ENCODE measurements at regions not wholly inside any gene's neighbourhood (a gene's known extent, or its start where the extent isn't known, plus 50 kb on each side); places are given as distances from the start of the nearest gene placed in this dataset.

DNA sequence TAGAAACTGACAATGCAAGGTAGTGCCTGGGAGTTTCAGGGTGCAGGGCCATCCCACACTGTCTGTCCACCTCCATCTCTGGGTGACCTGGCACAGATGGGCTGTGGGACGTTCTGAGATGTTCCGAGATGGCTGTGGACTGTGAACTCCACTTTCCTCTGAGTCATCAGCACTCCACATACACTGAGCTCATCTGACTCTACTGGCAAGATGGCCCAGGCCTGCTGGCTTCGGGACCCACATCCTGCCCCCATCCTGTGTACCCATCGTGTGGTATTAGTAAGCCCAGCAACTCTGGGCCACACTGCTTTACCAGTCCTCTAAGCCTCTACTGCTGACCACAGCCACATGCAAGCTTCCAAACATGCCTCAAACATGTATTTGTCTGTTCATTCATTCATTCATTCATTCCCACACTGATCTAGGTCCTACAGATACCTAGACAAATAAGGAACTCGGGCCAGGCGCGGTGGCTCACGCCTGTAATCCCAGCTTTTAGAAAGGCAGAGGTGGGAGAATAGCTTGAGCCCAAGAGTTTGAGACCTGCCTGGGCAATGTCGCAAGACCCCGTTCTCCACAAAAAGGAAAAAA, 124.8 kb upstream of the CXCR4 start:
- no peak for DNase-seq (ENCODE audit: low read depth)

DNA sequence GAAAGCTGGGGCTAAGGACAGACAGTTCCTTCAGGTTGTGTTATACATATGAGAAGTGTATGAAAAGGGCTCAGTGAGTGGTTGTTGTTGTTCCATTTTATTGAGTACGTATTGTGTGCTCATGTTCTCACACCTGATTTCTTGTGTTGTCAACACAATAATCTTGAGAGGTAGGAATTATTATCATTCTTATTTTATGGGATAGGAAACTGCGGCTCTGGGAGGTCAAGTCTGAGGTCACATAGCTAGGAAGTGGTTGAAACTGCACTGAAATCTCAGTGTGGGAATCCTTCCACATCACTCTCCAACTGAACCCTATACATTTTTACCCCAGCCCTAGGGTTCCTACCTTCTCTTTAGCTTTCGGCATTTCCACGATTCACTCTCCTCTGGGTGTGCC, 124.2 kb upstream of the CXCR4 start:
- no peak for DNase-seq (ENCODE audit: low read depth)

DNA sequence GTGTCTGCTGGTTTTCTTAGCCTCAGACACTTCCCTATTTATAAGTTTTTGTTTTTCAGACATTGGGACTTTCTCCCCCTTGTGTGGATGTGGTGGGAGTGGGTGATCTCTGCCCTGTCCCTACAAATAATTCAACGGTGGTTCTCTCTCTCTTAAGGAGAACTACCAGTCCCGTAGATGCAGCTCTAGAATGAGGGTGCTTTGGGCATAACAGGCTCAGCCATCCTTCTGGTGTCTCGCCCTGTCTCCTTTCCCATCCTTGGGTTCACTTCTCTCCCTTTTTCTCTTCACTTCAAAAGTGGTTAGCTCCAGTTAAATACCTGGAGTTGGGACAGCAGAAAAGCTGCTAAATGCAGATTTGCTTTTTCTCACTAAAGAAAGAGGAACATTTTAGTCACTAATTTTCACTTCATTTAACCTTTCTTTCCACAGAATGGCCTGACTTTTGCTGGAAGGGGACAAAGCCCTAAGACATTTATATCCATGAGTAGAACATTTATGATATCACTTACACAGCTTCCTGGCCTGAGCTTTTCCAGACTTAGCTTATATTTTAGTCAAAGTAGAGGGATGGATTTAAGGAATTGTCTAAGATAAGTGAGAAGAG, 121.2 kb upstream of the CXCR4 start:
- DNase-seq (ENCODE audit: low read depth) = no peak

DNA sequence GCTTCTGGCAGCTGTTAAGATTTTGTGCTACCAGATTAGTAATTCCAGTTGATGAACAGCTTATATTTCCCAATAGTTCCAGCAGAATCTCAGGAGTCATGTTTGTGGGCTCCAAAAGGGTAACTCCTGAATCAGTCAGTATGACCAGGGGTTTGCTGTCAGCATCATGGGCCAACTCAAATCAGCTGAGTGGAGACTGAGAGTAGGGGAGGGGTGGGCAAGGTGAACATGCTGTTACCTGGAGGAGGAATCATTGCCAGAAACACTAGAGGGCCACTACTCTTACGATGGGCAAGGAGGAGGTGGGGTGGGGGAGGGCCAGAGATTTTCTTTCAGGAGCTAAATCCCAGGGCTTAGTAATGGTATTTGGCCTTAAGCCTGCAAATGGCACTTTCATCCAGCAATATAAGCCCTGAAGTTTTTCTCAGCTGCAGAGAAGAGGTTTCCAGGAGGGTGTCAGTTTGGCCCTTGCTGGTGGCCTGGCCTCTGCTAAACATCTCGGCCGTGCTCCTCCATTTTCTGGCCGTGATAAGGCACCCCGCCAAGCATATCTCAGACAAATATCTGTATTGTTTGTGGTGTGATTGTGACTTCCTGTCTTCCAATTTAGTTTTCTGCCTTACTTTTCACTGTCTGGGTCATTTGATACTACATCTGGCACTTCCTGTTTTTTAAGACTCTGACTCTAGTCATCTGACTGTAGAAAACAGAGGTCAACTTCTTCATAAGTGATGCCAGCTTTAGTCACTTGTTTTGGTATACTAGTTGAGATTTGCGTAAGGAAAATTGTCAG, 120.5 kb upstream of the CXCR4 start:
- DNase-seq (ENCODE audit: low read depth) = peak; percentile 28

DNA sequence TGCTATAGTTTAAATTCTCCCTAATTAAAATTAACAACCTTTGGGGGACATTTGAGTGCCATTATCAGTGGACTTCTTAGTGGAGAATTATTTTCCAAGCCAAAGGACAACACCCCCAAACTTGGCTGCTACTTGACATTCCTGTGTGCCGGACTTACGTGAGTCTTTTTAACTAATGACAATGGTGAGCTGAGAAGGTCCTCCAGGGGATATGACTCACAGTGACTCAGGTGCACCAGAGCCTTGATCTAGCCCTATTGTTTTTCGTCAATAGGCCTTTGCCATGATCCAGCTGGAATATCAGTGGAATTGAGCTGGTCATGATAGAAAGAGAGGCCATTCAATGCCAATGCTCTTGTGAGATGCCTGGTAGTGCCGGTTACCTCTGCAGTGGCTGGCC, 118.1 kb upstream of the CXCR4 start:
- no peak for DNase-seq (ENCODE audit: low read depth)

DNA sequence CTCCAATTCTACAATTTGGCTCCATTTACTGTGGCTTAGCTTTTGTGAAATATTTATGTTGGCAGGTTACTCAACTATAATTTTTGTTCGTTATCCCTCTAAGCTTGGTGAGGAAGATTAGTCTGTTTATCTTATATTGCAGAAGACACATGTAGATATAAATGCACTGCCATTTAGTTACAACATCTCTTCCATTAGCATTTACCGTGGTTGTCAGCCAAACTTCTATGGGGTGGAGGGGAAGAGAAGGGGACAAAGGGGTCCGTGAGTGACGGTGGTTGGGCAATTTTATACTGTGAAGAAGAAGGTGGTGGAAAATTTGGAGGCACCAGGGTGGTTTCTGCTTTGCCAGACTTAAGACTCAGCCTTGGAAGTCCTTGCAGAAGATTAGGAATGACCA, 117.6 kb upstream of the CXCR4 start:
- no peak for DNase-seq (ENCODE audit: low read depth)

DNA sequence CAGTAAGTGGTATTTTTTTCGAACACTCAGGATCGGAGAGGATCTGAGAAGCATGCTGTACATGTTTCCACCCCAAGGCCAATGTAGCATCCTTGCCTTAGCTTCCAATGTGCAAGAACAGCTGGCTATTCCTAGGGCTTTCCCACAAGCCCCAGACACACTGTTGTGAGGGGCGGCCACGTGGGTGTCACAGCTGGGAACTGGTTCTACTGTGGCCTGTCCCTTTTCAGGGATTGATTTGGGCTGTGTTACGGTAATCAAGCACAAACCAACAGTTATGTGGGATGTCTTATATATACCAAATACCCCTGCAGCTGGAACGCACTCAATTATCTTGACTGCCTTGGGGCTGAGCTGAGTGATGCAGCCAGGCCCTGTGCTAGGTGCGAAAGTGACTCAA, 116.3 kb upstream of the CXCR4 start:
- DNase-seq (ENCODE audit: low read depth) = no peak

DNA sequence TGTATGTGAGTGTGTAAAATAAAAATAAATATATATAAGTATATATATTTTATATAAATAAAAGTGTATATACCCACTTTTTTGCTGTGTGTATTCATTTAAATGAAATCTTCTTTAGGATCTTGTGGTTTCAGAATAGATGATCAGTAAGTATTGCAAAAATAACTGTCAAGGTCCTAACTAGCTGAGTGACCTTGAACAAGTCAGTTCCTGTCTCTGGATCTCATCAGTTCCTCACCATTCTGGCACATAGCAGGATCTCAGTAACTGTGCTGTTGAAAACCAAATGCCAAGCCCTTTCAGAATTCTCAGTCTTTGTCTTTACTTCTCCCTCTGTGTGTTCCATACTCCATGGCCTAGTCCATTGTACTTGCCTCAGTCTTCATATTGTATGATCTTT, 115.3 kb upstream of the CXCR4 start:
- DNase-seq (ENCODE audit: low read depth) = no peak

DNA sequence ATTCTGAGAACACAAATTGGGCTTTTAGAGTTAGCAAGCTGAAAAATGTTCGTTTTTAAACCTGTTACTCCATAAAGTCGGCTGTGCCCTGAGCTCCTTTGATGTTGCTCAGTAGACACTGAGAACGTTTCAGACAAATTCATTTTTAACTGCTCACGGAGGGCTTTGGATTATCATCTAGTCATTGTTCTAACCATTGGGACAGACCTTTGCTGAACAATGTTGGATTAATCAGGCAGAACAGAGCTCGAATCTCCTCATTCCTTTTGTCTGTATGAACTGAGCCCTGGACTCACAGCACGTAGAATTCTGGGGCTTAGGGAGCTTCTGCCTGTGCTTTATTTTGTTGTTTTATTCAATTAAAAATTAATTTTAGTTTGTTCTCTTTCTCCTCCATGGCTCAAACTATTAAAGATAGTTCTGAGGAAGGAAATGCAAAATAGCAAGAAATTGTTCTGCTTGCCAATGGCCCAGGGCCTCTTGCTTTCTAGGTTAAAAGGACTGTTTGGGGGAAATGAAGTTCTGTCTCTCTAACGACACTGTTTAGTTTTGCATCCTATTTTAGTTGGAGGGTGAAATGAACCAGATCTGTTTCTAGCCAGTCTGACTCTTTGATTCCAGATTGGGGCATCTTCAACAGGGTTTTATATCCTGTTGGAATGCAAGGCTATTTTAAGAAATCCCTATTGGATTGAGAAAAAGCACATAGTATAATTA, 114.7 kb upstream of the CXCR4 start:
- no peak for DNase-seq (ENCODE audit: low read depth)

DNA sequence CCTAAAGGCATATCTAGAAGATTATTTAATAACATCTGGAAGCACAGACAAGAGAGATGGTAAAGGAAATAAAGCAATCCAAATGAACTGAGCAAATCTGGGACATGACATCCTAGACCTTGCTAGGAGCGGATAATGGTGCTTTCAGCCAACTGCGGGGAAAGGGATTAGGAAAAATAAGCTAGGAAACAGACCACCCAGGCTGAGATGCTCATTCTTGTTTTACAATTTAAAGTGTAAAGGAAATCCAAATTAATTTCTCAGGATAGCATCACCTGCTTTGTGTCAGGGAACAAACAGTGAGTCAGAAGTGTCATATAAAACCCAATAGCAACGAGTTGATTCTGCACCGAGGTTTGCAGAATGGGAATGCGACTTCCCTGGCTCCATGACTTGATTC, 112.5 kb upstream of the CXCR4 start:
- no peak for DNase-seq (ENCODE audit: low read depth)

DNA sequence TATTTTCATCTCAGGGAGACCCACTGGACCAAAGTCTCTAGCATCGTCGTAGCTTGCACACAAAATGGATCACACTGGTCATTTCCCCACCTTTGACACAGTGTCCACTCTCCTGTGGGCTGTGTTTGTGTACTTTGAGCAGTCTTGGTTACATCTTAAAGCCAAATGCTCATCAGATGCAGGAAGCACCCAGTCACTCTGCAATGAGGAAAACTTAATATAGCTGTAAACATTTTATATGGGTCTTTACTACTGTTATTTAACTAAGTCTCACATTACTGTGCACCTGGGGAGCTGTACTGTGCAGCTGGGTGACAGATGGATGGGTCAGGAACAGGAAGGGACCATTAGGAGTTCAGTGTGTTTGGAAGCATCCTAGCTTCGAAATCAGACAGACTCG, 109.0 kb upstream of the CXCR4 start:
- no peak for DNase-seq (ENCODE audit: low read depth)

DNA sequence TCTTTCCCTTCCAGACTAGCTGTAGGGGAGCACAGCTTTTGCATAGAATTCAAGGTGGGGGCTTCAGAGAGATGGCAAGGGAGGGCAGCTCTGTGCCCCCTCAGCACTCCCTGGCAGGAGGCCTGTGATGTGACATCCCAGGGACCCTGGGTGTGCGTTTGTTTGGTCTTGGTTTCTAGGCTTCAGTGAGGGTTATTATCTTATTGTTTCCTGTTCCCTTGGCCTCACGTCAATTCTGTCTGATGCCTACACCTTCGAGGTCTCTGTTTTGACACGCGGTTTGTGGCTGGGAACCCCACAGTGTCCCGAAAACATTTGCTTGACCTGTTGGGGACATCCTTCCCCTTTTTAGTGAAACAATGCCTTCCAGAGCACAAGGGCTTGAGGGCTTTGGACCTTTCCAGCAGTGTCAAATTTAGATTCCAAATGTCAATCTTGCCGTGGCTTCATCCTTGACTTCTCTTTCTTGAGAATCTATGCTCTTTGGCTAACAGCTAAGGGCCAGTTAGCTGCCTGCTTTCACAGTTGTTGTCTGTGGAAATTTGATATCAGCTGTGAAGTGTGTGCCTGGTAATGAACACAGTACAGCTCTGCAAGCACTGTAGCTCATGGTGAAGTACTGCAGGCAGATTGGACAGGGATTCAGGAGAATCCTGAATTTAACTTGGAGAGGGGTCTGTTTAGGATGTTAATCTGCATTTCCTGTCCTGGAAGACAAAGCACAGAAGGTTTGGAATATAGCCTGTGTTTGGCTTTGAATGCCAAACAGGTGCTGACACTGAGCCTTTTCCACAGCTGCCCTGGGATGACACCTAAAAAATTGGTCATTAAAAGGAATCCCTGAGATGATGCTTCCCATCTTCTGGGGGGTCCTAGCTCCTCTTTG, 108.2 kb upstream of the CXCR4 start:
- DNase-seq (ENCODE audit: low read depth) = no peak

DNA sequence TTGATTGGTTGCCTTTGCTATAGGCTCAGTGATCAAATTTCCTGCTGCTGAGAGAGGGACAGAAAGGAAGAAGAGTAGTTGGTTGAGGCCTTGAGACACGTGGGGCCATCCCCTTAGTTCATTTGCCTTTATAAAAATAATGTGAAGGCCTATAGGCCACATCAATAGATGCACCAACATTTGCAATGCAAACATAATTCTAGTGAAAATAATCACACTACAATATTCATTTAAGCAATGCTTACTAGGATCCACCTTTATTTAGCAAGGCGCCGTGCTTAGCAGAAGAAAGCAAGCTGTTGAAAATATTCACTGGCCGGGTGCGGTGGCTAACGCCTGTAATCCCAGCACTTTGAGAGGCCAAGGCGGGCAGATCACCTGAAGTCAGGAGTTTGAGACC, 105.3 kb upstream of the CXCR4 start:
- no peak for DNase-seq (ENCODE audit: low read depth)

DNA sequence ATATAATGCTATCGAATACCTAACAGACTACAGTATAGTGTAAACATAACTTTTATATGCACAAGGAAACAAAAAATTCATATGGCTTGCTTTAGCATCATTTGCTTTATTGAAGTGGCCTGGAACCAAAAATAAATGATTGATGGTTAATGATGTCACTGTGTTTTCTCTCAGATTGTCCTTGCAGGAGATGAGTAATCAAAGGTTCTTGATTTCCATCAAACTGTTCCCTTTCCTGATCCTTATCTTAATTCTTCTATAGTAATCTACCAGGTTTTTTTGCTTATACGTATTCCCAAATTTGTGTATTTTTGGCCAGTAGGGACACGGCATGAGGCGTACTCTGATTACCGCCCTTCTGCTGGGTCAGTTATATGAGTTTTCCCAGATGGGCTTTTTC, 104.9 kb upstream of the CXCR4 start:
- no peak for DNase-seq (ENCODE audit: low read depth)

DNA sequence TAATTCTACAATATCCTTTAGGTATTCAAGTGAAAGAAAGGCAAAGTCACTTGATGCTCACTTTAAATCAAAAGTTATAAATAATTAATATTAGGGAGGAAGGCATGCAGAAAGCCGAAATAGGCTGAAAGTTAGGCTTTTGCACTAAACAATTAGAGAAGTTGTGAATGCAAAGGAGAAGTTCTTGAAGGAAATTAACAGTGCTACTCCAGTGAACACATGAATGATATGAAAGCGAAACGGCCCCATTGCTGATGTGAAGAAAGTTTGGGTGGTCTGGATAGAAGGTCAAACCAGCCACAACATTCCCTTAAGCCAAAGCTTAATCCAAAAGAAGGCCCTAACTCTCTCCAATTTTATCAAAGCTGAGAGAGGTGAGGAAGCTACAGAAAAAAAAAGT, 103.1 kb upstream of the CXCR4 start:
- DNase-seq (ENCODE audit: low read depth) = no peak

DNA sequence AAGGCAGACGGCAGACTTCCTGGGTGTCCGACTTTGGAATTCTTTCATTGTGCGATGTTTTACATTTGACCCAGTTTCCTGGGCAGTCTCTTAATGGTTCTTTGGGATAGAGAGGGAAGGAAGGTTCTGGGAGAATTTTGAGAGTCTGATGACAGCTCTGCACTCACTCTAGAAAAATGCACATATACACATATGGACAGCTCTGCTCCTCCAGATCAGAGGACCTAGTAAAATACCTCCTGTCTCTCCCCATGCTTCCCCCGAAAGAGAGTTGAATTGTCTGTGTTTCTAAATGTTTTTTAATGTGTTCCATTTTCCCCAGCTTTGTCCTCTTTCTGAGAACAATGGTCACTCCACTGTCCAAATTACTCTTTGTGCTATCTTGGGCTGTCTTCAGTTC, 102.0 kb upstream of the CXCR4 start:
- DNase-seq (ENCODE audit: low read depth) = no peak

DNA sequence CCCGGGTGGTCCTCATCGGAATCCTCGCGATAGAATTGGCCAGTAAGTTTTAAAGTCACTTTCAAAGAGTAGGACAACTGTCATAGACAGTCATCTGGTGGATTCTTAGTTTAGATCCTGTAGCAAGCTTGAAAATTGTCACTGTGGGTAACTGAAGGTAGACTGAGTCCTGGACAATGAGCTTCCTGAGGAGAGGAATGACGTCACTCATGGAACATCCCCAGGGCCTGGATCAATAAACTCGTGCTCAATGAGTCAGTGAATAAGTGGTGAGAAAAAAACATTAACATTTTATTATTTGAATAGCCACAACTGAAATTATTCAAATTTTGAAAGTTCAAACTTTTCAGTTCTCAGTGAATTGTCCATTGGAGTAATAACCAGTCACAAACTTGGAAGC, 101.4 kb upstream of the CXCR4 start:
- no peak for DNase-seq (ENCODE audit: low read depth)

DNA sequence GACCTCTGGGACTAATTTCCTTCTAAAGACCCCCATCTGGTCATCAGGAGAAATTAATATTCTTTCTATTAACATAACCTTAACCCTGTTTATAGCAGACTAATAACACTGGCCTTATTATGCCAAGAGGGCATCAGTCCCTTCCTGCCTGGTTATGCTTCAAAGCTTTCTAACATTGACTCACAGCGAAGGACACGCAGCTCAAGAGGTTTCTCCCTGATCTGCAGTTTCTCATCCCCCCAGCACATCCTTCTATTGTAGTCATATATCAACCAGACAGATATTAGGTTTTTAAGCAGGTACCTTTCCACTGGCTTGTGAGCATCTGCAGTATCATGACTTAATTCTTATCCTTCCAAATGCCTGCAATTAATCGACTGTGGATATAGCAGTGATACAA, 100.0 kb upstream of the CXCR4 start:
- no peak for DNase-seq (ENCODE audit: low read depth)

DNA sequence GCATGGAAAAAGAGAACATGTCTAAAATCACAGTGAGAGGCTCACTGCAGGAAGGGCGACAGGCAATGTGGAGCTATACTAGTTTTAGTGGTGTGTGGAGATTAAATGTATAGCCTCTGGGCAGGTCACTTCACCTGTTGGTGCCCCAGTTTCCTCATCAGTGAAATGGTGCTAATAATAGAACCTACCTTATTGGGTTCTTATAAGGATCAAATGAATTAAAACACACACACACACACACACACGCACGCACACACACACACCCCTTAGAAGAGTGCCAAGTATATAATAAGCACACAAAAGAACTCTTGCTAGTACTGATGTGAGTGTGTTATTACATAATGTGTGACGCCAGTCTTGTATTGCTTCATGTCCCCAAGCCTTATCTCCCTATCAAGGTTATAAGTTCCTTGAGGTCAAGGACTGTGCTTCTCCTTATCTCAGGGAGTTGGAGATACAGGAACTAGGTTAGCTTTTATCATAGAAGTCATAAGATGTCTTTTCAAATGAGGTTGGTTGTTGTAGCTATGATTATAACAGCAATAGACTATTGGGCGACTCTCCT, 98.0 kb upstream of the CXCR4 start:
- DNase-seq (ENCODE audit: low read depth) = no peak

DNA sequence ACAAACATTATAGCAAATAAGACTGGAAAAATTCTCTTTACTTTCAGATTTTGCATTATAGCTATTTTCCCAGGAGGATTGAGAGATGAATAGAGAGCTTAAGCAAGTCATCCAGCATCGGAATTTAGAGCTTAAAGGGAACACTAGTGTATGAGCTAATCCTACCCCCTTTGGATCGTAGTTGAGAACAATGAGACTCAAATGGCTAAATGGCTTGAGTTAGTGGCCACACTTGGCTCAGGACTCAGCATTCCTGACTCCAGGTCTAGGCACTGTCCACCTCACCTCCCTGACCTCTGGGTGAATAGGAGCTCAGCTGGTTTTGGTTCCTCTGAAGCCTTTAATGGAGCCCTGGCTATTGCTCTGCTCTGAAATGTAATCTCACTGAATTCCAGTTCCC, 97.5 kb upstream of the CXCR4 start:
- DNase-seq (ENCODE audit: low read depth) = no peak

DNA sequence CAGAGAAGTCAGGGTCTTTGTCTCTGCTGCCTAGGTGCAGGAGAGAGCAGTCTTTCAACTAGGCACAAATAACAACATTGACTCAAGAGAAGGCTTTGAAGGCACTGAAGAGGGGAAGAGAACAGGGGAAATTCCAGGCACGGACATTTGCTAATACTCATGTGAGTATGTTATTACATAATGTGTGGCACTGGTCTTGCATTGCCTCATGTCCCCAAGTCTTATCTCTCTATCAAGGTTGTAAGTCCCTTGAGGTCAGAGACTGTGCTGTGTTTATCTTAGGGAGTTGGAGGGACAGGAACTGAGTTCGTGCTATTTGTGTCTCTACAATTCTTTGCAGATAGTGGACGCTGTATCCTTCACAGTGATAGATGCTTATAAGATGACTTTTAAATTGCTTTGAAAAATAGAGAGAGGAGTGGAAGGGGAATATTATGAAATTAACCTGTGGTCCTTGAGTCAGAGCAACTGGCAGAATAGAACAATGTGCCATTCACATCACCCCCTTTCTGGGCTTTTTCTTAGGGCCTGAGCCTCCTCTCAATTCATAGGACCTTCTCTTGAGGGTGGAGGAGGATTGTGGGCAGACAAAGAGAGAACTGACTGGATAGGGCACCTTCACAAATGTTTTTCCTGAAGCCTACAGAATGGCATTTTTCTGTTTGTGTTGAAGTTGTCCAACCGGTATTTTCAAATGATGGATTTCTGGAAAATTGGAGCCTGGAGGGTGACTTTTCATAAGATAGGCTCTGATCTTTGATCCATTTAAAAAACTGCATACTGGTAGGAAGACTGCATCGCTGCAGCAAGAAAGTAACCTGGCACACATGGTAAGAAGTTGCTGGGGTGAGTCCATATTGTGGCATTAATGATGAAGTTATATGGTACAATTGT, 96.6 kb upstream of the CXCR4 start:
- DNase-seq (ENCODE audit: low read depth) = no peak
